GM12878 (cell line): ENCODE measurements at regions not wholly inside any gene's neighbourhood (a gene's known extent, or its start where the extent isn't known, plus 50 kb on each side); places are given as distances from the start of the nearest gene placed in this dataset.

Experiments
- ATAC-seq: fragments of 200-7000 bp; cut with Tn5 transposase; 3 replicates; pipeline ENCODE4 v1.9.1; 2020; ENCODE audit warnings: mild to moderate bottlenecking, moderate library complexity
- BruUV-seq: library from RNA; stranded (reverse); fragments of 400-500 nt; replicated peaks from 2 replicates; lab custom pipeline; 2021; lab: Mats Ljungman, UMichigan
- CTCF ChIA-PET: fragments of 300-600 bp; sonication (Branson Sonifier 250); formaldehyde crosslinking; extraction: SDS; loops from one replicate; lab custom pipeline; 2021; ENCODE audit warnings: inconsistent platforms; lab: Yijun Ruan, JAX
- POLR2A ChIA-PET: fragments of 350-600 bp; formaldehyde crosslinking; extraction: SDS; loops from one replicate; lab custom pipeline; 2021; ENCODE audit warnings: inconsistent platforms; lab: Charles Lee
- RAD21 ChIA-PET: fragments of 300-600 bp; sonication (Branson Sonifier 250); formaldehyde crosslinking; loops from one replicate; lab custom pipeline; 2023; ENCODE audit warnings: antibody characterized with exemption; ENCODE audit not compliant: unreplicated experiment; lab: Charles Lee
- SMC1A ChIA-PET: fragments of 300-600 bp; sonication (Branson Sonifier 250); formaldehyde crosslinking; loops from one replicate; lab custom pipeline; 2023; ENCODE audit not compliant: unreplicated experiment, uncharacterized antibody; lab: Charles Lee
- DNase-seq: peaks from one replicate; pipeline ENCODE4 v3.0.0-alpha.2; 2011; ENCODE audit warnings: low read depth, low spot score
- FAIRE-seq: peaks from 3 replicates; lab custom pipeline; 2011; peaks lifted over from hg19 to GRCh38; lab: Jason Lieb, UNC
- H2AFZ ChIP-seq: 2 replicates; pipeline ENCODE4 v1.6.0; 2011; ENCODE audit warnings: low read depth, low read length, control low read depth; ENCODE audit not compliant: control insufficient read depth
- H3K27ac ChIP-seq: 2 replicates; pipeline ENCODE4 v1.5.1; 2011; ENCODE audit warnings: control low read depth; ENCODE audit not compliant: control insufficient read depth, insufficient read depth
- H3K27me3 ChIP-seq, 2 experiments: replicated peaks in 1 of 2; 2 replicates each; pipeline versions ENCODE4 v1.6.0 to v1.6.1; 2011; ENCODE audit warnings: low read length in 1 of 2; ENCODE audit not compliant: control insufficient read depth in 2 of 2, insufficient read depth in 2 of 2
- H3K36me3 ChIP-seq, 2 experiments: 2 replicates each; pipeline ENCODE4 v1.5.1; 2011; ENCODE audit warnings: low read length in 1 of 2; ENCODE audit not compliant: control insufficient read depth in 2 of 2, insufficient read depth in 2 of 2
- H3K4me1 ChIP-seq: 2 replicates; pipeline ENCODE4 v1.6.1; 2011; ENCODE audit warnings: mild to moderate bottlenecking, low read length, moderate library complexity, mixed read lengths; ENCODE audit not compliant: control insufficient read depth, insufficient read depth
- H3K4me2 ChIP-seq: 2 replicates; pipeline ENCODE4 v1.6.0; 2011; ENCODE audit warnings: control low read depth; ENCODE audit not compliant: control insufficient read depth, insufficient read depth
- H3K4me3 ChIP-seq: fragments of 200-600 bp; sonication (generic); 2 replicates; pipeline ENCODE4 v1.5.1; 2016
- H3K79me2 ChIP-seq: 2 replicates; pipeline ENCODE4 v1.6.0; 2011; ENCODE audit warnings: low read length; ENCODE audit not compliant: control insufficient read depth, insufficient read depth
- H3K9ac ChIP-seq: 2 replicates; pipeline ENCODE4 v1.8.0; 2011; ENCODE audit warnings: low read length, control low read depth, mixed read lengths; ENCODE audit not compliant: control insufficient read depth, insufficient read depth
- H3K9me3 ChIP-seq: replicated peaks from 3 replicates; pipeline ENCODE4 v1.5.1; 2011; ENCODE audit warnings: mild to moderate bottlenecking, low read length; ENCODE audit not compliant: control insufficient read depth, insufficient read depth
- H4K20me1 ChIP-seq: 2 replicates; pipeline ENCODE4 v1.6.0; 2011; ENCODE audit not compliant: control insufficient read depth, insufficient read depth
- BRCA1 ChIP-seq: IDR thresholded peaks from 2 replicates; pipeline ENCODE4 v1.6.1; 2011; ENCODE audit warnings: low read depth, low read length, improper control_type of control experiment
- EGR1 ChIP-seq, 2 experiments: IDR thresholded peaks; 1 replicate in 1 of 2; 2 replicates in 1 of 2; pipeline ENCODE4 v1.6.1; 2011 to 2012; ENCODE audit warnings: low read depth in 2 of 2, low read length in 2 of 2, borderline replicate concordance in 1 of 2, mild to moderate bottlenecking in 1 of 2, moderate library complexity in 1 of 2
- GABPA ChIP-seq: IDR thresholded peaks from 2 replicates; pipeline ENCODE4 v1.6.1; 2014; ENCODE audit warnings: antibody characterized with exemption, low read depth, mild to moderate bottlenecking, inconsistent platforms
- HDAC2 ChIP-seq: fragments of 200-600 bp; sonication (generic); IDR thresholded peaks from 2 replicates; pipeline ENCODE4 v1.6.1; 2017
- JUNB ChIP-seq: IDR thresholded peaks from 2 replicates; pipeline ENCODE4 v1.6.1; 2016; ENCODE audit warnings: antibody characterized with exemption, mild to moderate bottlenecking
- SRF ChIP-seq, 2 experiments: IDR thresholded peaks; 2 replicates each; pipeline ENCODE4 v1.6.1; 2011; ENCODE audit warnings: low read depth in 2 of 2, low read length in 2 of 2, mild to moderate bottlenecking in 1 of 2, moderate library complexity in 1 of 2
- STAT1 ChIP-seq: fragments of 450-650 bp; conservative IDR thresholded peaks from 2 replicates; pipeline ENCODE4 v1.6.1; 2014; ENCODE audit warnings: antibody characterized with exemption, mild to moderate bottlenecking
- TAF1 ChIP-seq: IDR thresholded peaks from 2 replicates; pipeline ENCODE4 v1.6.1; 2011; ENCODE audit warnings: mild to moderate bottlenecking, low read depth, low read length, borderline replicate concordance
- TBL1XR1 ChIP-seq: IDR thresholded peaks from 2 replicates; pipeline ENCODE4 v1.6.1; 2012; ENCODE audit warnings: low read depth, low read length, improper control_type of control experiment
- TCF3 ChIP-seq: IDR thresholded peaks from 2 replicates; pipeline ENCODE4 v1.6.1; 2012; ENCODE audit warnings: low read depth, mild to moderate bottlenecking, low read length, borderline replicate concordance; ENCODE audit not compliant: insufficient read depth
- YY1 ChIP-seq: IDR thresholded peaks from 2 replicates; pipeline ENCODE4 v1.6.1; 2011; ENCODE audit warnings: low read depth, mild to moderate bottlenecking, low read length
- WGBS: methylation state at CpG from one replicate; pipeline ENCODE4 v1.1.6; 2016; ENCODE audit warnings: low lambda C conversion rate; ENCODE audit not compliant: insufficient replicate concordance, insufficient coverage; ENCODE audit errors: missing lambda C conversion rate; 5-methylcytosine and 5-hydroxymethylcytosine counted together
- in situ Hi-C: fragments of 300-500 bp; cut with MboI; formaldehyde crosslinking; loops from 9 replicates; pipeline ENCODE4 v1.14.3; 2018; ENCODE audit warnings: mixed read lengths
- intact Hi-C: fragments of 100-400 bp; cut with micrococcal nuclease; formaldehyde crosslinking; loops from one replicate; pipeline ENCODE4 v1.14.2; 2022; ENCODE audit not compliant: unreplicated experiment
- TF ChIP-seq, protein P1 (sequence below): fragments of 450-650 bp; IDR thresholded peaks from 2 replicates; pipeline ENCODE4 v1.6.1; 2017; ENCODE audit warnings: mild to moderate bottlenecking, low read depth, inconsistent platforms; ENCODE audit not compliant: poor library complexity, severe bottlenecking
- TF ChIP-seq, protein P2 (sequence below): fragments of 450-650 bp; IDR thresholded peaks from 2 replicates; pipeline ENCODE4 v1.6.1; 2017; ENCODE audit warnings: mild to moderate bottlenecking, moderate library complexity
- TF ChIP-seq, protein P3 (sequence below): fragments of 450-650 bp; IDR thresholded peaks from 2 replicates; pipeline ENCODE4 v1.6.1; 2018; ENCODE audit warnings: borderline replicate concordance, mild to moderate bottlenecking; ENCODE audit not compliant: partially characterized antibody
- TF ChIP-seq, protein P4 (sequence below): IDR thresholded peaks from 2 replicates; pipeline ENCODE4 v1.6.1; 2011; ENCODE audit warnings: mild to moderate bottlenecking, low read depth, low read length, moderate library complexity; ENCODE audit not compliant: insufficient replicate concordance

DNA sequence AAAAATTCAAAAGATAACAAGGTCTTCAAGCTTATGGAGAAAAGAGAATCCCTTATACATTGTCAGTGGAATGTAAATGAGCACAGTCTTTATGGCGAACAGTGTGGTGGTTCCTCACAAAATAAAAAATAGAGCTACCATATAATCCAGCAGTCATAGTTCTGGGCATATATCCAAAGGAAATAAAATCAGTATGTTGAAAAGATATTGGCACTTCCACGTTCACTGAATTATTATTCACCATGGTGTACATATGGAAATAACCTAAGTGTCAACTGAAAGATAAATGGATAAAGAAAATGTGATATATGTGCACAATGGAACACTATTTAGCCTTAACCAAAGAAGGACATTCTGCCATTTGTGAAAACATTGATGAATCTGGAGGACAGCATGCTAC is 1161.2 kb downstream of the ROBO2 start:
- ChIA-PET POLR2A (no interaction called here), CTCF (interaction anchor here (0.6 kb wide), 1 partner anchor 48 kb away, joined by 3 read pairs; no protein-coding TSS in a partner anchor), SMC1A (interaction anchor here (1.0 kb wide), 1 partner anchor 9 kb away, joined by 3 read pairs; no protein-coding TSS in a partner anchor), RAD21 (no interaction called here)
- Histone ChIP-seq H3K27ac (no peak overlapping the region), H3K9ac (no peak overlapping the region), H3K36me3 (no peaks in the 10 kb centered on the region), H3K4me1 (no peaks in the 10 kb centered on the region), H3K4me2 (no peak overlapping the region), H3K4me3 (no peak overlapping the region), H3K27me3 (no peaks in the 10 kb centered on the region), H3K9me3 (no peaks in the 10 kb centered on the region), H3K79me2 (no peaks in the 10 kb centered on the region), H4K20me1 (no peaks in the 10 kb centered on the region), H2AFZ (no peak overlapping the region)
- no TSS peak for BruUV-seq
- DNase-seq (no peak), ATAC-seq (no peak), FAIRE-seq (no peak)
- 39% methylated on average over 2 of the region's 2 CpGs for WGBS
- intact Hi-C loops (no loop called here), in situ Hi-C loops (no loop called here)
- TF ChIP-seq, protein P1, sequence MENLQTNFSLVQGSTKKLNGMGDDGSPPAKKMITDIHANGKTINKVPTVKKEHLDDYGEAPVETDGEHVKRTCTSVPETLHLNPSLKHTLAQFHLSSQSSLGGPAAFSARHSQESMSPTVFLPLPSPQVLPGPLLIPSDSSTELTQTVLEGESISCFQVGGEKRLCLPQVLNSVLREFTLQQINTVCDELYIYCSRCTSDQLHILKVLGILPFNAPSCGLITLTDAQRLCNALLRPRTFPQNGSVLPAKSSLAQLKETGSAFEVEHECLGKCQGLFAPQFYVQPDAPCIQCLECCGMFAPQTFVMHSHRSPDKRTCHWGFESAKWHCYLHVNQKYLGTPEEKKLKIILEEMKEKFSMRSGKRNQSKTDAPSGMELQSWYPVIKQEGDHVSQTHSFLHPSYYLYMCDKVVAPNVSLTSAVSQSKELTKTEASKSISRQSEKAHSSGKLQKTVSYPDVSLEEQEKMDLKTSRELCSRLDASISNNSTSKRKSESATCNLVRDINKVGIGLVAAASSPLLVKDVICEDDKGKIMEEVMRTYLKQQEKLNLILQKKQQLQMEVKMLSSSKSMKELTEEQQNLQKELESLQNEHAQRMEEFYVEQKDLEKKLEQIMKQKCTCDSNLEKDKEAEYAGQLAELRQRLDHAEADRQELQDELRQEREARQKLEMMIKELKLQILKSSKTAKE: no peak
- TF ChIP-seq, protein P2, sequence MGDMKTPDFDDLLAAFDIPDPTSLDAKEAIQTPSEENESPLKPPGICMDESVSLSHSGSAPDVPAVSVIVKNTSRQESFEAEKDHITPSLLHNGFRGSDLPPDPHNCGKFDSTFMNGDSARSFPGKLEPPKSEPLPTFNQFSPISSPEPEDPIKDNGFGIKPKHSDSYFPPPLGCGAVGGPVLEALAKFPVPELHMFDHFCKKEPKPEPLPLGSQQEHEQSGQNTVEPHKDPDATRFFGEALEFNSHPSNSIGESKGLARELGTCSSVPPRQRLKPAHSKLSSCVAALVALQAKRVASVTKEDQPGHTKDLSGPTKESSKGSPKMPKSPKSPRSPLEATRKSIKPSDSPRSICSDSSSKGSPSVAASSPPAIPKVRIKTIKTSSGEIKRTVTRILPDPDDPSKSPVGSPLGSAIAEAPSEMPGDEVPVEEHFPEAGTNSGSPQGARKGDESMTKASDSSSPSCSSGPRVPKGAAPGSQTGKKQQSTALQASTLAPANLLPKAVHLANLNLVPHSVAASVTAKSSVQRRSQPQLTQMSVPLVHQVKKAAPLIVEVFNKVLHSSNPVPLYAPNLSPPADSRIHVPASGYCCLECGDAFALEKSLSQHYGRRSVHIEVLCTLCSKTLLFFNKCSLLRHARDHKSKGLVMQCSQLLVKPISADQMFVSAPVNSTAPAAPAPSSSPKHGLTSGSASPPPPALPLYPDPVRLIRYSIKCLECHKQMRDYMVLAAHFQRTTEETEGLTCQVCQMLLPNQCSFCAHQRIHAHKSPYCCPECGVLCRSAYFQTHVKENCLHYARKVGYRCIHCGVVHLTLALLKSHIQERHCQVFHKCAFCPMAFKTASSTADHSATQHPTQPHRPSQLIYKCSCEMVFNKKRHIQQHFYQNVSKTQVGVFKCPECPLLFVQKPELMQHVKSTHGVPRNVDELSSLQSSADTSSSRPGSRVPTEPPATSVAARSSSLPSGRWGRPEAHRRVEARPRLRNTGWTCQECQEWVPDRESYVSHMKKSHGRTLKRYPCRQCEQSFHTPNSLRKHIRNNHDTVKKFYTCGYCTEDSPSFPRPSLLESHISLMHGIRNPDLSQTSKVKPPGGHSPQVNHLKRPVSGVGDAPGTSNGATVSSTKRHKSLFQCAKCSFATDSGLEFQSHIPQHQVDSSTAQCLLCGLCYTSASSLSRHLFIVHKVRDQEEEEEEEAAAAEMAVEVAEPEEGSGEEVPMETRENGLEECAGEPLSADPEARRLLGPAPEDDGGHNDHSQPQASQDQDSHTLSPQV: no peak
- TF ChIP-seq GABPA (no peak), BRCA1 (no peak), TBL1XR1 (no peak), YY1 (no peak), TAF1 (no peak), JUNB (no peak), STAT1 (no peak), EGR1 (IDR thresholded peaks at IDR 0.05; ENCODE audit: borderline replicate concordance in 1 of 2, low read depth in 2 of 2, low read length in 2 of 2) (no peak), SRF (IDR thresholded peaks at IDR 0.05; ENCODE audit: low read depth in 2 of 2, low read length in 2 of 2) (no peak), HDAC2 (no peak), TCF3 (no peak)
- TF ChIP-seq, protein P3, sequence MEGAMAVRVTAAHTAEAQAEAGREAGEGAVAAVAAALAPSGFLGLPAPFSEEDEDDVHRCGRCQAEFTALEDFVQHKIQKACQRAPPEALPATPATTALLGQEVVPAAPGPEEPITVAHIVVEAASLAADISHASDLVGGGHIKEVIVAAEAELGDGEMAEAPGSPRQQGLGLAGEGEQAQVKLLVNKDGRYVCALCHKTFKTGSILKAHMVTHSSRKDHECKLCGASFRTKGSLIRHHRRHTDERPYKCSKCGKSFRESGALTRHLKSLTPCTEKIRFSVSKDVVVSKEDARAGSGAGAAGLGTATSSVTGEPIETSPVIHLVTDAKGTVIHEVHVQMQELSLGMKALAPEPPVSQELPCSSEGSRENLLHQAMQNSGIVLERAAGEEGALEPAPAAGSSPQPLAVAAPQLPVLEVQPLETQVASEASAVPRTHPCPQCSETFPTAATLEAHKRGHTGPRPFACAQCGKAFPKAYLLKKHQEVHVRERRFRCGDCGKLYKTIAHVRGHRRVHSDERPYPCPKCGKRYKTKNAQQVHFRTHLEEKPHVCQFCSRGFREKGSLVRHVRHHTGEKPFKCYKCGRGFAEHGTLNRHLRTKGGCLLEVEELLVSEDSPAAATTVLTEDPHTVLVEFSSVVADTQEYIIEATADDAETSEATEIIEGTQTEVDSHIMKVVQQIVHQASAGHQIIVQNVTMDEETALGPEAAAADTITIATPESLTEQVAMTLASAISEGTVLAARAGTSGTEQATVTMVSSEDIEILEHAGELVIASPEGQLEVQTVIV: no peak
- TF ChIP-seq, protein P4, sequence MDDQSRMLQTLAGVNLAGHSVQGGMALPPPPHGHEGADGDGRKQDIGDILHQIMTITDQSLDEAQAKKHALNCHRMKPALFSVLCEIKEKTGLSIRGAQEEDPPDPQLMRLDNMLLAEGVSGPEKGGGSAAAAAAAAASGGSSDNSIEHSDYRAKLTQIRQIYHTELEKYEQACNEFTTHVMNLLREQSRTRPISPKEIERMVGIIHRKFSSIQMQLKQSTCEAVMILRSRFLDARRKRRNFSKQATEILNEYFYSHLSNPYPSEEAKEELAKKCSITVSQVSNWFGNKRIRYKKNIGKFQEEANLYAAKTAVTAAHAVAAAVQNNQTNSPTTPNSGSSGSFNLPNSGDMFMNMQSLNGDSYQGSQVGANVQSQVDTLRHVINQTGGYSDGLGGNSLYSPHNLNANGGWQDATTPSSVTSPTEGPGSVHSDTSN: no peak
